Neural cell (in vitro differentiated cells): ENCODE measurements at regions not wholly inside any gene's neighbourhood (a gene's known extent, or its start where the extent isn't known, plus 50 kb on each side); places are given as distances from the start of the nearest gene placed in this dataset.
A peak's percentile ranks its signal among the peaks of the same experiment; 100 is the strongest.

Experiments used
- H2AFZ ChIP-seq: fragments of 200-600, 300-800 bp; sonication (generic), shearing (Covaris generic); 2 replicates; pipeline ENCODE4 v1.6.0; 2014; ENCODE audit warnings: low read depth, mild to moderate bottlenecking, antibody characterized with exemption, low read length, moderate library complexity
- H3F3A ChIP-seq: fragments of 200-600 bp; shearing (Covaris generic); 2 replicates; pipeline ENCODE4 v1.6.1; 2016; ENCODE audit warnings: mild to moderate bottlenecking, moderate library complexity, mixed read lengths, antibody characterized with exemption, low read length; ENCODE audit not compliant: insufficient read depth, poor library complexity, severe bottlenecking
- H3K27ac ChIP-seq: fragments of 200-600, 300-800 bp; sonication (generic), shearing (Covaris generic); 2 replicates; pipeline ENCODE4 v1.5.1; 2014; ENCODE audit warnings: mild to moderate bottlenecking, low read length, moderate library complexity
- H3K27me3 ChIP-seq: fragments of 300-800, 200-600 bp; sonication (generic), shearing (Covaris generic); 2 replicates; pipeline ENCODE4 v1.6.0; 2014; ENCODE audit warnings: mild to moderate bottlenecking, low read depth, low read length, moderate library complexity; ENCODE audit not compliant: insufficient read depth
- H3K36me3 ChIP-seq: fragments of 300-800, 200-600 bp; sonication (generic), shearing (Covaris generic); 2 replicates; pipeline ENCODE4 v1.5.1; 2014; ENCODE audit warnings: mild to moderate bottlenecking, antibody characterized with exemption, low read length, moderate library complexity; ENCODE audit not compliant: insufficient read depth
- H3K4me2 ChIP-seq: fragments of 300-800, 200-600 bp; sonication (generic), shearing (Covaris generic); 2 replicates; pipeline ENCODE4 v1.6.0; 2014; ENCODE audit warnings: mild to moderate bottlenecking, low read length
- H3K4me3 ChIP-seq: fragments of 300-800, 200-600 bp; sonication (generic), shearing (Covaris generic); 2 replicates; pipeline ENCODE4 v1.5.1; 2014; ENCODE audit warnings: mild to moderate bottlenecking, low read length, moderate library complexity
- H3K79me2 ChIP-seq: fragments of 200-600 bp; shearing (Covaris generic); replicated peaks from 2 replicates; pipeline ENCODE4 v1.6.0; 2014; ENCODE audit warnings: mild to moderate bottlenecking, low read length, moderate library complexity; ENCODE audit not compliant: insufficient read depth
- H3K9ac ChIP-seq: fragments of 300-800, 200-600 bp; sonication (generic), shearing (Covaris generic); 2 replicates; pipeline ENCODE4 v1.6.1; 2016; ENCODE audit warnings: mild to moderate bottlenecking, low read length, mixed read lengths
- H3K9me2 ChIP-seq: fragments of 200-600 bp; shearing (Covaris generic); 2 replicates; pipeline ENCODE4 v1.6.1; 2016; ENCODE audit warnings: mild to moderate bottlenecking, low read length, mixed read lengths; ENCODE audit not compliant: insufficient read depth
- H3K9me3 ChIP-seq: fragments of 200-600, 300-800 bp; sonication (generic), shearing (Covaris generic); 2 replicates; pipeline ENCODE4 v1.6.1; 2016; ENCODE audit warnings: mild to moderate bottlenecking, mixed run types, low read length, moderate library complexity, mixed read lengths
- H4K20me1 ChIP-seq: fragments of 200-600 bp; shearing (Covaris generic); 2 replicates; pipeline ENCODE4 v1.6.1; 2016; ENCODE audit warnings: mild to moderate bottlenecking, mixed run types; ENCODE audit not compliant: insufficient read depth
- CTCF ChIP-seq: fragments of 450-650 bp; IDR thresholded peaks from 2 replicates; pipeline ENCODE4 v1.5.1; 2014; ENCODE audit warnings: antibody characterized with exemption, mild to moderate bottlenecking, moderate library complexity; ENCODE audit not compliant: poor library complexity, severe bottlenecking
- EP300 ChIP-seq: fragments of 450-650 bp; conservative IDR thresholded peaks from 2 replicates; pipeline ENCODE4 v1.6.1; 2014; ENCODE audit warnings: antibody characterized with exemption, mild to moderate bottlenecking, moderate library complexity; ENCODE audit not compliant: poor library complexity, severe bottlenecking
- EZH2 ChIP-seq: fragments of 200-600, 300-800 bp; shearing (Covaris generic), sonication (generic); IDR thresholded peaks from 2 replicates; pipeline ENCODE4 v1.6.1; 2014; ENCODE audit warnings: antibody characterized with exemption, low read length, borderline replicate concordance, mild to moderate bottlenecking; ENCODE audit not compliant: insufficient read depth, poor library complexity, severe bottlenecking
- MXI1 ChIP-seq: fragments of 450-650 bp; conservative IDR thresholded peaks from 2 replicates; pipeline ENCODE4 v1.6.1; 2014; ENCODE audit warnings: antibody characterized with exemption, mild to moderate bottlenecking; ENCODE audit not compliant: poor library complexity, severe bottlenecking
- POLR2AphosphoS5 ChIP-seq: IDR thresholded peaks from 2 replicates; pipeline ENCODE4 v1.6.1; 2012
- RAD21 ChIP-seq: fragments of 450-650 bp; conservative IDR thresholded peaks from 2 replicates; pipeline ENCODE4 v1.6.1; 2014; ENCODE audit warnings: antibody characterized with exemption, mild to moderate bottlenecking, moderate library complexity
- REST ChIP-seq: IDR thresholded peaks from 2 replicates; pipeline ENCODE4 v1.6.1; 2012; ENCODE audit warnings: borderline replicate concordance
- SMC3 ChIP-seq: fragments of 450-650 bp; conservative IDR thresholded peaks from 2 replicates; pipeline ENCODE4 v1.6.1; 2014; ENCODE audit warnings: antibody characterized with exemption, mild to moderate bottlenecking, moderate library complexity; ENCODE audit not compliant: poor library complexity
- TAF1 ChIP-seq: IDR thresholded peaks from 2 replicates; pipeline ENCODE4 v1.6.1; 2012; ENCODE audit warnings: low read depth

DNA sequence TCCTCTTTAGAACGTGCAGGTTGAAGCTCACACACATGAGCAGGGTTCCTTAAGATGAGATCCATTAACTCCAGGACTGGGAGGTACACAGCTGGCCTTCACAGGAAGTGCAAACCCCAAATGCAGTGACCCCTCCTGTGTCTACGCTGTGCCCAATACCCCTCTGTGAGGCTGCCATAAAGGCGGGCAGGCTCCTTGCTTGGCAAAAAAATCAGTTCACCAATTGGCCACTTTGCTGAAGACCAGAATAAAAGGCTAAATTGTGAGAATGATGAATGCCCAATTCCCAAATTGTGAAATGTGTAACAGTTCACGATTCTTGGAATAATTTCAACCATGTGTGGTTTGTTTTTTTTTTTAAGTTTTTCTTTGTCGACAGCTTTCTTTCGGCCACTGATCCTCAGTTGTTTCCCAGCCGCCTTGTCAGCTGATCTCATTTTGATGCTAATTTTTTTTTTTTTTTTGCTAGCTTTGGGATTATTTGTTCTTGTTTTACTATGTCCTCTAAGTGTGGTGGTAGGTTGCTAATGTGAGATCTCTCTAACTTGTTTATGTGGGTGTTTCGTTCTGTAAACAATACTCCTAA, 101.9 kb upstream of the PRSS58 start:
- Histone ChIP-seq H4K20me1 (no peaks in the 10 kb centered on the region), H3K36me3 (no peaks in the 10 kb centered on the region), H3F3A (no peaks in the 10 kb centered on the region), H3K9me2 (no peaks in the 10 kb centered on the region), H3K79me2 (no peaks in the 10 kb centered on the region), H3K27me3 (no peaks in the 10 kb centered on the region), H3K4me3 (no peak overlapping the region), H3K27ac (no peak overlapping the region), H3K9me3 (no peaks in the 10 kb centered on the region), H3K4me2 (no peak overlapping the region), H2AFZ (no peak overlapping the region), H3K9ac (no peak overlapping the region)
- no peak for TF ChIP-seq REST
- TF ChIP-seq RAD21, result no peak
- no peak for TF ChIP-seq MXI1
- TF ChIP-seq TAF1, result no peak
- no peak for TF ChIP-seq EP300
- TF ChIP-seq POLR2AphosphoS5, result no peak
- no peak for TF ChIP-seq SMC3

- H4K20me1 ChIP-seq, result no peaks in the 10 kb centered on the region
- no peaks in the 10 kb centered on the region for H3K79me2 ChIP-seq
- H2AFZ ChIP-seq, result no peak overlapping the region
- TF ChIP-seq EZH2 (no peak), SMC3 (peak; percentile 59), EP300 (no peak), CTCF (peak; percentile 64), RAD21 (peak; percentile 56)
- H3K9ac ChIP-seq, result no peak overlapping the region
- no peak overlapping the region for H3K27ac ChIP-seq
- H3K9me2 ChIP-seq, result no peaks in the 10 kb centered on the region
- H3K36me3 ChIP-seq, result no peaks in the 10 kb centered on the region
- no peaks in the 10 kb centered on the region for H3F3A ChIP-seq
- no peak overlapping the region for H3K4me2 ChIP-seq
- no peak overlapping the region for H3K4me3 ChIP-seq
- H3K9me3 ChIP-seq, result no peaks in the 10 kb centered on the region
- no peaks in the 10 kb centered on the region for H3K27me3 ChIP-seq
Measured at GRCh38 chr7:142357953-142358520, 100.2 kb upstream of the PRSS58 start.
